Cardiac muscle cell (in vitro differentiated cells and primary cell): ENCODE measurements at regions not wholly inside any gene's neighbourhood (a gene's known extent, or its start where the extent isn't known, plus 50 kb on each side); places are given as distances from the start of the nearest gene placed in this dataset.

Source experiments
- DNase-seq, 2 donors: peaks; one replicate each; pipeline versions ENCODE4 v3.0.0 to v3.0.0-alpha.2; 2010 to 2017; ENCODE audit warnings: low read depth in 1 of 2, low spot score in 1 of 2
- H3K27ac ChIP-seq: fragments of 200-600 bp; sonication (generic); 2 replicates; pipeline ENCODE4 v1.5.1; 2016
- H3K27me3 ChIP-seq: fragments of 200-600 bp; sonication (generic); 2 replicates; pipeline ENCODE4 v1.6.0; 2016; ENCODE audit warnings: control low read depth
- H3K36me3 ChIP-seq: fragments of 200-600 bp; sonication (generic); 2 replicates; pipeline ENCODE4 v1.5.1; 2016; ENCODE audit warnings: control low read depth
- H3K4me1 ChIP-seq: fragments of 200-600 bp; sonication (generic); 2 replicates; pipeline ENCODE4 v1.8.1; 2017; ENCODE audit warnings: low read depth, mild to moderate bottlenecking, mixed run types
- H3K4me3 ChIP-seq: fragments of 200-600 bp; sonication (generic); 2 replicates; pipeline ENCODE4 v1.5.1; 2016; ENCODE audit warnings: mild to moderate bottlenecking
- H3K9me3 ChIP-seq: fragments of 200-600 bp; sonication (generic); 2 replicates; pipeline ENCODE4 v1.5.1; 2017; ENCODE audit warnings: low read depth, mild to moderate bottlenecking, control low read depth
- TF ChIP-seq, protein P1 (sequence below): IDR thresholded peaks from 2 replicates; pipeline ENCODE4 v1.5.1; 2012; ENCODE audit warnings: low read depth, mild to moderate bottlenecking, low read length

DNA sequence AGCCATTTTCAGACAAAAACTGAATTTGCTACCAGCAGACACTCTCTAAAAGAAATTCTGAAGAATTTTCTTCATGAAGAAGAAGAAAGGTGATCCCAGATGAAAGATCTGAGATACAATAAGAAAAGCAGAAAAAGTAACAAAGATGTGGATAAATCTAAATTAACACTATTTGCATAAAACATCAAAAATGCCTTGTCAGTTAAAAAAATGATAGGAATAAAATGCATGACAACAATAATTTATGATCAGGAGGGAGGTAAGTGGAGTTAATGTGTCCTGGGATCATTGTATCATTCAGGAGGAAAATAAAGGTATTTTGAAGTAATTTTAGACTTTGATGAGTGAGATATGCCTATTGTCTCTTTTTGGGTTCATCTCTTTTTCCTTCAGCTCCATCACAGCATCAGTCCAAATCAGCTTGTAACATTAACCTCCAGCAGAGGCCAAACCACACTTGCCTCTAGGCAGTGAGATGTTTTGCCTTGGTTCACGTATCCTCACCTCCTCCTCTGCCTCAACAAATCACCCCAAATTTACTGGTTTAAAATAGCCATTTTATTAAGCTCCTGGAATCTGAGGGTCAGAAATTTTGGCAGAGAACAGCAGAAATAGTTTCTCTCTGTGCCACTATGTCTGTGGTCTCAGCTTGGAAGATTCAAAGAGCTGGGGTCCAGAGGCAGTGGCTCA, 76.9 kb upstream of the HIVEP3 start:
- DNase-seq, result no peak
- H3K4me1 ChIP-seq, result no peaks in the 10 kb centered on the region
- H3K27ac ChIP-seq, result no peak overlapping the region
- no peaks in the 10 kb centered on the region for H3K9me3 ChIP-seq
- H3K36me3 ChIP-seq, result no peaks in the 10 kb centered on the region
- H3K4me3 ChIP-seq, result no peak overlapping the region
- TF ChIP-seq, protein P1, sequence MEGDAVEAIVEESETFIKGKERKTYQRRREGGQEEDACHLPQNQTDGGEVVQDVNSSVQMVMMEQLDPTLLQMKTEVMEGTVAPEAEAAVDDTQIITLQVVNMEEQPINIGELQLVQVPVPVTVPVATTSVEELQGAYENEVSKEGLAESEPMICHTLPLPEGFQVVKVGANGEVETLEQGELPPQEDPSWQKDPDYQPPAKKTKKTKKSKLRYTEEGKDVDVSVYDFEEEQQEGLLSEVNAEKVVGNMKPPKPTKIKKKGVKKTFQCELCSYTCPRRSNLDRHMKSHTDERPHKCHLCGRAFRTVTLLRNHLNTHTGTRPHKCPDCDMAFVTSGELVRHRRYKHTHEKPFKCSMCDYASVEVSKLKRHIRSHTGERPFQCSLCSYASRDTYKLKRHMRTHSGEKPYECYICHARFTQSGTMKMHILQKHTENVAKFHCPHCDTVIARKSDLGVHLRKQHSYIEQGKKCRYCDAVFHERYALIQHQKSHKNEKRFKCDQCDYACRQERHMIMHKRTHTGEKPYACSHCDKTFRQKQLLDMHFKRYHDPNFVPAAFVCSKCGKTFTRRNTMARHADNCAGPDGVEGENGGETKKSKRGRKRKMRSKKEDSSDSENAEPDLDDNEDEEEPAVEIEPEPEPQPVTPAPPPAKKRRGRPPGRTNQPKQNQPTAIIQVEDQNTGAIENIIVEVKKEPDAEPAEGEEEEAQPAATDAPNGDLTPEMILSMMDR, result no peak
- H3K27me3 ChIP-seq, result no peaks in the 10 kb centered on the region

DNA sequence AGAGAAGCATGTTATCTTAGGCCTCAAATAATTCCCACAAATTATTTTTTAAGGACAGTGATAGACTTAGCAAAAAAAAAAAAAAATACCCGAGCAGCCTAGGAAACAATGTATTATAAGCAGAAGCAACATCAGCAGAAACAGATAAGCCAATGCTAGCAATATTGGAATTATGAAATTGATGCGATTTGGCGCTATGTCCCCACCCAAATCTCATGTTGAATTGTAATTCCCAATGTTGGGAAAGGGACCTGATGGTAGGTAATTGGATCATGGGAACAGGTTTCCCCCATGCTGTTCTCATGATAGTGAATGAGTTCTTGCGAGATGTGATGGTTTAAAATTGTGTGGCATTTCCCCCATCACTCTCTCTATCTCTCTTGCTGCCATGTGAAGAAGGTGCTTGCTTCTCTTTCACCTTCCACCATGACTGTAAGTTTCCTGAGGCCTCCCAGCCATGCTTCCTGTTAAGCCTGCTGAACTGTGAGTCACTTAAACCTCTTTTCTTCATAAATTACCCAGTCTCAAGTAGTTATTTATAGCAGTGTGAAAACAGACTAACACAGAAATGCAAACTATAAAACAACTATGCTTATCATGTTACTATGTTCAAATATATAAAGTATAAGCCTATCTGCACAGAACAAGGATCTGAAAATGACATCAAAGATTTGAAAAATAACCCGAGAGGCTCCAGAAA, 75.6 kb upstream of the HIVEP3 start:
- Histone ChIP-seq H3K36me3 (no peaks in the 10 kb centered on the region), H3K4me3 (no peak overlapping the region), H3K9me3 (no peaks in the 10 kb centered on the region), H3K27me3 (no peaks in the 10 kb centered on the region), H3K27ac (no peak overlapping the region), H3K4me1 (no peaks in the 10 kb centered on the region)
- no peak for DNase-seq
- TF ChIP-seq, protein P1, result no peak

DNA sequence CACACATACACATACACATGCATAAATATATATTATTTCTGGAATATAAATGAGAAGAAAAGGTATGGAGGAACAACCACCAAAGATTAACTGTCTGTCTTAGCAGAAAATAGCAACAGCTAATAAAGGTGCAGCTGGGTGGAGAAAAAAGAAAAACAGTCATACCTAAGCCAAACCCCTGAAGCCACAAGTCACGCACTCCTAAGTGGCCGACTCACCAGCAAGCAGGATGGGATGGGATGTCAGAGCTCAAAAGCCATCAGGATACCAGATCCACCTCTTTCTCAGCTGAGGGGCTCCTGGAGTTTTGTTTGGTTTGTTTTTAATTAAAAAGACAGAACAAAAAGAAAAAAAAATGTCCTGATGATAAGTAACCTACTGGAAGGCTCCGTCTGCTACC, 64.7 kb upstream of the HIVEP3 start:
- no peak for DNase-seq
- H3K27me3 ChIP-seq, result no peaks in the 10 kb centered on the region
- no peaks in the 10 kb centered on the region for H3K4me1 ChIP-seq
- H3K4me3 ChIP-seq, result no peak overlapping the region
- no peaks in the 10 kb centered on the region for H3K36me3 ChIP-seq
- no peaks in the 10 kb centered on the region for H3K9me3 ChIP-seq
- no peak overlapping the region for H3K27ac ChIP-seq
- TF ChIP-seq, protein P1, result no peak

DNA sequence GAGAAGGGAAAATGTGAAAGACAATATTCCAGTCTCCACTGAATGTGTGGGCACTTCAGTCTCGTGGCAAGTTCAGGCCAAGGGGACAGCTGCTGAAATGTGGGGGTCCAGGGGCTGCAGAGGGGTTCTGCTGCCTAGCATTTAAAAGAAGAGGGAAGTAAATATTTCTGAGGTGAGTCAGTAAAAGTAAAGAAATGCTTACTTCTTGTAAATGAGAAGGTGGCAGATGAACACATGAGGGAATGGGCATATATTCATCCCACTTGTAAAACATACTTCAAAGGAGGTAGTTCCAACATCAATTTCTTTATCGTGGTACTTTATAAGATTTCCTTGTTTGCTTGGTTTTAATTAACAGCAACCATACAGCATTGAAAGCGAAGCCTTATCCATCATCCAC, 63.1 kb upstream of the HIVEP3 start:
- Histone ChIP-seq H3K27me3 (no peaks in the 10 kb centered on the region), H3K27ac (no peak overlapping the region), H3K4me1 (no peaks in the 10 kb centered on the region), H3K4me3 (no peak overlapping the region), H3K9me3 (no peaks in the 10 kb centered on the region), H3K36me3 (no peaks in the 10 kb centered on the region)
- no peak for DNase-seq
- TF ChIP-seq, protein P1, result no peak

DNA sequence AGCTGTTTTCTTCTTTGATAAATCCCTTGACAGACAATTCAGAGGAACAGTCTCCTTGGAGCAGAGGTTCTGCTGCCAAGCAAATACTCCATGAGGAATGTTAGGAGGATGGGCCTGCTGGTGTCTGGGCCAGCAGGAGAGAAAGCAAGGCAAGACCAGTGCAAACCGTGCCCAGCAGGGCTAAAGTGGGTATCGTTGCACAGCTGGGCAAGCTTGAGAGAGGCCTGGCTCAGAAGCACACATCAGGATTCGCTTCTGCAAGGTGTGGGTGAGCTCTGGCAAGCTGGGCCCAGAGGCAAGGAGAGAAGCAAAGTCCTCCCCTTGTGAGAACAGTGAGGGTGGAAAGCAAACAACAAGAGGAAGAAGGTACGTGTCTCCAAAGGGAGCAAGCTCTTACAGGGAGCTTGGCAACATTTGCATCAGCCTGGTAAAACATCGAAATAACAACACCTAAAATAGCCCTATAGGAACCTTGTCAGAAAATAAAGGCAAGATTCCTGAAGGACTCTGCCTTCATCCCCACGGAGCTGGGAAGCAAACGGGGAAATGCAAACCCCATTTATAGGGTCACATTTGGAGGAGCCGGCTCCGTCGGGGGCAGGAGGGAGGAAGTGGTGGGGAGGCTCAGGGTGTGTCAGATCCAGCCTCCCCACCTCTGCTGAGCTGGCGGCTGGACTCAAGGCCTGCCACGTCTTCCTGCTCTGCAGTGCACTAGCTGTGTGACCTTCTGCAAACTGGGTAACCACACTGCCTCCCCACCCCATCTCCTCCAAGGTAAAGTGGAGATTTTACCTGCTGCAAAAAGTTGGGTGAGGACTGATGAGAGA, 62.3 kb upstream of the HIVEP3 start:
- no peak overlapping the region for H3K4me3 ChIP-seq
- no peaks in the 10 kb centered on the region for H3K36me3 ChIP-seq
- DNase-seq, result no peak
- no peaks in the 10 kb centered on the region for H3K27me3 ChIP-seq
- H3K27ac ChIP-seq, result no peak overlapping the region
- no peaks in the 10 kb centered on the region for H3K4me1 ChIP-seq
- H3K9me3 ChIP-seq, result no peaks in the 10 kb centered on the region
- TF ChIP-seq, protein P1, result no peak
